Astrocyte of the cerebellum (primary cell): ENCODE measurements at regions not wholly inside any gene's neighbourhood (a gene's known extent, or its start where the extent isn't known, plus 50 kb on each side); places are given as distances from the start of the nearest gene placed in this dataset.
"Not testable (repeated sequence)": the region's sequence is repeated elsewhere in the genome, so short reads cannot be mapped to it uniquely, and the experiment has no call there.

Experiments used
- DNase-seq: peaks from one replicate; pipeline ENCODE4 v3.0.0-alpha.2; 2011; ENCODE audit warnings: low read depth
- H3K4me3 ChIP-seq: 2 replicates; pipeline ENCODE4 v1.5.1; 2011; ENCODE audit warnings: mild to moderate bottlenecking, low read depth, low read length, moderate library complexity
- CTCF ChIP-seq: IDR thresholded peaks from 2 replicates; pipeline ENCODE4 v1.5.1; 2012; ENCODE audit warnings: low read length, low read depth, moderate library complexity, mild to moderate bottlenecking; ENCODE audit errors: missing control alignments
- in situ Hi-C: cut with HindIII; loops from 2 replicates; pipeline ENCODE4 v1.10.0; 2017; ENCODE audit warnings: low sequenced_read_pairs

- no peak overlapping the region for H3K4me3 ChIP-seq
- no peak for DNase-seq
- TF ChIP-seq CTCF: no peak
- in situ Hi-C loops: no loop called here
Observed at GRCh38 chr6:15752820-15753219, 90.0 kb upstream of the DTNBP1 start.

- no peak for DNase-seq
- in situ Hi-C loops: no loop called here
- H3K4me3 ChIP-seq: no peak overlapping the region
- no peak for TF ChIP-seq CTCF
Observed at GRCh38 chr6:15751721-15752350, 89.0 kb upstream of the DTNBP1 start.

GRCh38 chr6:15748341-15748740 is 85.5 kb upstream of the DTNBP1 start:
- TF ChIP-seq CTCF: no peak
- H3K4me3 ChIP-seq: no peak overlapping the region
- in situ Hi-C loops: no loop called here
- DNase-seq: no peak

- no peak for TF ChIP-seq CTCF
- DNase-seq: no peak
- no peak overlapping the region for H3K4me3 ChIP-seq
- in situ Hi-C loops: no loop called here
Observed at GRCh38 chr6:15747354-15747883, 84.6 kb upstream of the DTNBP1 start.

GRCh38 chr6:15745781-15746180 is 83.0 kb upstream of the DTNBP1 start:
- in situ Hi-C loops: no loop called here
- no peak for TF ChIP-seq CTCF
- DNase-seq: no peak

GRCh38 chr6:15744818-15745402 is 82.1 kb upstream of the DTNBP1 start:
- in situ Hi-C loops: no loop called here
- no peak overlapping the region for H3K4me3 ChIP-seq
- TF ChIP-seq CTCF: no peak
- no peak for DNase-seq

More at GRCh38 chr6:15745781-15746180, 83.0 kb upstream of the DTNBP1 start:
- no peak overlapping the region for H3K4me3 ChIP-seq

- in situ Hi-C loops, DNase-seq, H3K4me3 ChIP-seq: not testable (repeated sequence)
Observed at GRCh38 chr6:15742013-15742412, 79.2 kb upstream of the DTNBP1 start.
